SU-DHL-6 (cell line): ENCODE measurements at regions not wholly inside any gene's neighbourhood (a gene's known extent, or its start where the extent isn't known, plus 50 kb on each side); places are given as distances from the start of the nearest gene placed in this dataset.

Experiments
- CTCF ChIP-seq: fragments of 200-600 bp; sonication (generic); IDR thresholded peaks from one replicate; pipeline ENCODE4 v1.5.1; 2017; ENCODE audit warnings: antibody characterized with exemption, mild to moderate bottlenecking, low read length, moderate library complexity; ENCODE audit not compliant: insufficient read depth, poor library complexity, severe bottlenecking
- EZH2phosphoT487 ChIP-seq: fragments of 200-600 bp; sonication (generic), shearing (Covaris generic); conservative IDR thresholded peaks from 2 replicates; pipeline ENCODE4 v1.6.1; 2018; ENCODE audit warnings: mild to moderate bottlenecking, antibody characterized with exemption, low read length, moderate library complexity, mixed read lengths

- TF ChIP-seq CTCF (no peak), EZH2phosphoT487 (no peak)
These were observed 1253.6 kb downstream of the EFNA5 start for GRCh38 chr5:106417163-106417562.
